GM21619 (cell line): ENCODE measurements at regions not wholly inside any gene's neighbourhood (a gene's known extent, or its start where the extent isn't known, plus 50 kb on each side); places are given as distances from the start of the nearest gene placed in this dataset.
"Not testable (repeated sequence)": the region's sequence is repeated elsewhere in the genome, so short reads cannot be mapped to it uniquely, and the experiment has no call there.

Experiments
- ATAC-seq: cut with Tn5 transposase; IDR thresholded peaks from one replicate; pipeline ENCODE4 v1.9.1; 2021; ENCODE audit not compliant: unreplicated experiment

DNA sequence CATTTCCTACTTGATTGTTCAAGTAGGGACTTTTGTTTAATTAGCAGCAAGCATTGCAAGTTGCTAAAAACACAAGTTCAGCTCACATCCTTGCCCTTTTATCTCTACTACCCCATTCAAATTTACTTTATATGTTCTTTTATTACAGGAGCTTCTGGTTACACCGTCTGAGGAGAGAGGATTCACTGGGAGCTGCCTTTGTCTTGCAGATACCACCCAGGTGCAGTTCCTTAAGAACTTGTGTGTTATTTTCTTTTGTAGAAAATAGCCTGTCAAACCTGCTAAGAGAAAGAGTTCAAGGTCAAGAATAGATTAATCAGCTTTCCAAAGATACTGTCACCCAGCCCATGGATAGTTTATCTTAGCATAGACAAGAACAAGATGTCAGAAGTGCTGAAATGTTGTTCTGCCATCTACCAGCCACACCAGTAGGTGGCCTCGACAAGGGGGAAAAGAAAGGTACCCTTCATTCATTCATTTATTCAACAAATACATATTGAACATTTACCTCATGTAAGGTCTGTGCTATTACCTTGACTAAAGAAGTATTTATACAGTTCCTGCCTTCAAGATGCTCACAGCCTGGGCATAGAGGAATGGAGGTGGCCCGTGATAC, 750.3 kb downstream of the MAT2B start:
- no peak for ATAC-seq

DNA sequence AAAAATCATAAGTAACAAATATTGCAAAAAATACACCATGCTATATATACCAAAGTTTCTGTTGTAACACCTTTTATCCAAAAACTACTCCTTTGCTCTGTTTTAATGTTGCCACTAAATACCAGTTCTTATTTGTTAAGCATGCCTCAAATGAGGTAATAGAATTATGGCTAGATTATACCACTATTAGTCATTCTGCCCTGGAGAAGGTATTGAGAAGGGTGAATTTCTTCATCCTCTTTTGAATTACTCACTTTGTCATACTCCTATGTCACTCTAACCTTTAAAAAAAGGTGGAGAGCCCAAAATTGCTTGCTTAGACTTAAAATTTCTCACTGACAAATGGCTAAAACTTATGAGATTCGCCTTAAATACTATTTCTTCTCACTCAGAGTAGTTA, 750.9 kb downstream of the MAT2B start:
- ATAC-seq, result no peak

DNA sequence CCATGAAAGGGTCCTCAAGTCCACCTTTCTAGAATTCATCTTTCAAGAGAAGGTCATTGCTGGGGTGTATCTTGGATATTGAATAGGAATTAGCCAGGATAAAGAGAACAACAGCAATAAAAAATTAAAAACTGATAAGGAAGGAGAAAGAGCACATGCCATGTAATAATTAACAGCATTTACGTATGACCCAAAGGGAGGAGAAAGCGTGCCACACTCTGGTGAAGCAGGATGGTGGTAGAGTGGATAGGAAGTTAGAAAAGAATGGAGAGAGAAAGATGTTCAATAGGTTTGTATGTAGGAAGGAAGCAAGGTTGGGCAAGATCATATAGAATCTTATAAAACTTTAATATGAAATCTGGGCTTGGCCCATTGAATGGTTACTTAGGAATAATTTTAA, 751.5 kb downstream of the MAT2B start:
- no peak for ATAC-seq

DNA sequence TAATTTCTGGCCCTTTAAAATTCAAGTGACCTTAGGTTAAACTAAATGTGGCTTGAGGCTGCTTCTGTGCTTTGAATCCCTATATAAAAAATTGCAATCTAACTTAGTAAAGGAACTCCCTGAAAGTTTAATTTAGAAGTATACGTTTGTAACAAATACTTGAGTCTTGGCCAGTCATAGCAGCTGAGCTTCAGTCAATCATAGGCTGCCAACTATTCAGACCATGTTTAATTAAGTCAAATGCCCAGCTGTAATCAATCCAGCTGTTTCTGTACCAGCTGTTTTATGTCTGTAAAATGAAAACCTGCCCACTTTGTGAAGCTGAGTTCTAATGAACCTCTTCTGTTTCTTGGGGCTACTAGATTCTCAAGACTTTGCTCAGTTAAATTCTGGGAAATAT, 760.1 kb downstream of the MAT2B start:
- no peak for ATAC-seq

DNA sequence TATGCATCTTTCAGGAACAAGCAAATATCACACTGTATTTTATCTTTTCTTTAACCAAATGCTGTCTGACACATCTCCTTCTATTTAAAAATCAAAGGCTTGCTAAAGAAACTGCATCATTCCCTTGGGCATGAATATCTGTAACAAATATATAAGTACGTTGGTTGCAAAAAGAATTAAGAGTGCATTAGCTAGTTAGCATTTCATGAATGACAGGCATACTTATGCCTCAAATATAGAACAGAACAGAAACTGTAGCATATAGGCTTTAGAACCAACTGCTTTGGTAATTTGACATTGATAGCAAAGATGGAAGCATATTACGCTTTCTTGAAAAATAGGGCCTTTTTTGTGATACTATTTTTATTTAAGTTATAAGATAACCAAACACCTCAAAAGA, 761.2 kb downstream of the MAT2B start:
- ATAC-seq, result no peak

DNA sequence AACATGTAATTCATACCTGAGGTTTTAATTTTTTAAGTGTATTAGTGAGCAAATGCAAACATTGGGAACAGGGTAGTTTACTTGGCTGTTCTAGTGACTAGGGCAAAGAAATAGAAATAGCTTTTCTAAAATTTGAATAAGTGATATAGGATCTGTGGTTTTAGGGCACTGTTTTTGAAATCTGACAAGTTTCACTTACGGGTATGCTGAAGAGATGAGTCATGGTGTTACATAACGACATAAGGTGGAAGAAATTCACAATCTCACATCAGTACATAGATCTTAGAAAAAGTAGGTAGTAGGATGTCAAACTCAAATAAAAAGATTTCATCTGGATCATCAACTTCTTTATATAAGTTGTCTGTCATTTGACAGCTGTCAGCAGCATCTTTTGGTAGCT, 772.3 kb downstream of the MAT2B start:
- no peak for ATAC-seq

DNA sequence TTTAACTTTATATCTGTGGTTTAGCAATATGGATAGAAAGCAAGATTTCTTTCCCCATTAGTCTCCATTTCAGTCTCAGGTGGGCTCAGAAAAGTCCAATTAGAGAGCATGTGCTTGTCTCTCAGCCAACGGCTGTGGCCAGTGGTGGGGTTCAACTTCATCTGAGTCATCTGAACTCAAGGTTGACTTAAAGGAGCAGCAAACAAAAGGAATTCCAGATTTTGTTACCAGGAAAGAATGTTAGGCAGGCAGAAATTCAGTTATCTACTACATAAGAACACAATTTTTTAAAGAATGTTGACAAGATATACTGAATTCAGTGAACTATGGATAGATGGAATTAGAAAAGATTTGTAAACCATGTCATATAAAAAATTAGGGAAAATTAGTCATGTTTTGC, 784.1 kb downstream of the MAT2B start:
- ATAC-seq, result no peak

DNA sequence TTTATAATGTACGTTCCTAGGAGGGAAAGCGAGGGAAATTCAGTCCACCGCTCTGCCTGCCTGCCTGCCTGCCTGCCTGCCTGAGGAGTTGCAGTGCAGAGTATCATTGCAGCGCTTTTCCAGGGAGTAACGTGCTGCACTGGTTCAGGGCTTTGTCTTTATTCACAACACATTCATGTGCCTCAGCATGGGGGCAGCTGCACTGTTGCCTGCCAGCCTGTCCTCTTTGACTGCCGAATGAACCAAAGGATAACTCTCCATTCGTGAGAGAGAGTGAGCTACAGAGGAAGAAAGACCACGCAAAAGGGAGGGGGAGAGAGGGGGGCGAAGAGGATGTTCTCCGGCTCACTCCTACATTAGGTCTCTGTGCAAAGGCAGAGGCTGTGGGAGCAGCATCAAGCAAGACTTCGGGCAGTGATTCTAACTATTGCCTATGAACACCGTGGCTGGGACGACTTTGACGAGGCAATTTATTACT, 791.2 kb downstream of the MAT2B start:
- no peak for ATAC-seq

DNA sequence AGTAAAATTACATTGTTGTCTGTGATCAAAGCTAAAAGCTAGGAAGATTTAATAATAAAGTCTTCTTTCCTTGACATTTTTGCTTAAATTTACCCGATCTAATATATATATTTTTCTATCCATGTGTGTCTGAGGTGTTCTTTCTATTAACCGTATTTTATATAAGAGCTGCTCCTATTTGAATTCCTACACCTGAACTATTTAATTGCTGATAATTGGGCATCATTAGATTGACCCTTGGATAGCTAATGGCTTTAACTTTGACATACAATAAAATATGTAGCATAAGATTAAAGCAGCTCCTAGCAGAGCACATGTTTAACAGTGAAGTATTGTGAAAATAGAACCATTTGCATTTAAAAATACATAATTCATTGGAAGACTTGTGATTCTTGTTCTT, 792.7 kb downstream of the MAT2B start:
- no peak for ATAC-seq

DNA sequence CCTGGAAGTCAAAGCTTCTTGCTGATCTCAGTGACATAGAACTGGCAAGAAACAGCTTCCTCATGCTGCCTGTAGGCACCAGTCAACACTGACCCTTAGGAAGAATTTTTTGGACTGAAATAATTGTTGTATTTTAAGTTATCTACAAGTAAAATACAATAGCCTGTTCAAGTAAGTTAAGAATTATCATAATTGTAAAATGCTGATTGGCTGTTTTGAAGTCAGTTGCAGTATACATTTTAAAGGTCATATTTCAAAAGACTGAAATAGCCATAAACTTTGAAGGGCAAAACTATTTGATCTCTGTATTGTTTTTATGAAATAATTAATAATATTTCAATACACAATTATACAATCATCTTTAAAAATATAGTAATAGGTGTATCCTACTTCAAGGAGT, 794.9 kb downstream of the MAT2B start:
- no peak for ATAC-seq

DNA sequence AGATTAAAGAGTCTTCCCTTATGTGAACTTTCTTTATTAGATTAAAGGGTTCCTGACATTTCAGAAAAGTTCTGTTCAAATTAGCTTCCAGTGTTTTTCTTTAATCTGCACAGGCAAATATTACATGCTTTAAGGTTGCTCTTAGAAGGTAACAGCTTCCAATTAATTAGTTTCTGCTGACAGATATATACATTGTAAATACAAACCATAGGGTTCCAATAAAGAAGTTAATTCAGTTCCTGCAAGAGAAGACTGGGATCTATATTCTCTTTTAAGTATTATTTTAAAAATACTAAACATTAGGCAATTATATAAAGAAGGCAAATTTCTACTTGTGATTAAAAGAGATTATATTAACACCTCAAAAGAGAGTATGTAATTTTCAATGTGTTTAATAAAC, 795.7 kb downstream of the MAT2B start:
- ATAC-seq, result no peak

DNA sequence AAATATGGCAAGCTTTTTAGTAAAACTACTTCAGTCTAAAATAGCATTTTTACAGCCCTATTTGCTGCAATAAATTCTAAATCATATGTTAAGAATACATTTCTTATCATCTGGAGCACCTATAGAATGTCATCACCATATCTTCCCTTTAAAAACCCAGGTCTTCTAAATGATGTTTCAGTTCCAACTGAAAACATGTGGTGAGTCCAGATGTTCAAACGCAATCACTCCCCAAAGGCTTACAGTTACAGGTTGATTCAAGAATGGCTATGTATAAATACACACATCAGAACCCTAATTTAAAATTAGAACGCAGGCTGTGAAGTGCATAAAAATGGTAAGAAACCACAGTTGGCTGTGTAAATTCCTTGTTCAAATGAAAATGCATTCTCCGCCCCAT, 796.3 kb downstream of the MAT2B start:
- ATAC-seq, result no peak

DNA sequence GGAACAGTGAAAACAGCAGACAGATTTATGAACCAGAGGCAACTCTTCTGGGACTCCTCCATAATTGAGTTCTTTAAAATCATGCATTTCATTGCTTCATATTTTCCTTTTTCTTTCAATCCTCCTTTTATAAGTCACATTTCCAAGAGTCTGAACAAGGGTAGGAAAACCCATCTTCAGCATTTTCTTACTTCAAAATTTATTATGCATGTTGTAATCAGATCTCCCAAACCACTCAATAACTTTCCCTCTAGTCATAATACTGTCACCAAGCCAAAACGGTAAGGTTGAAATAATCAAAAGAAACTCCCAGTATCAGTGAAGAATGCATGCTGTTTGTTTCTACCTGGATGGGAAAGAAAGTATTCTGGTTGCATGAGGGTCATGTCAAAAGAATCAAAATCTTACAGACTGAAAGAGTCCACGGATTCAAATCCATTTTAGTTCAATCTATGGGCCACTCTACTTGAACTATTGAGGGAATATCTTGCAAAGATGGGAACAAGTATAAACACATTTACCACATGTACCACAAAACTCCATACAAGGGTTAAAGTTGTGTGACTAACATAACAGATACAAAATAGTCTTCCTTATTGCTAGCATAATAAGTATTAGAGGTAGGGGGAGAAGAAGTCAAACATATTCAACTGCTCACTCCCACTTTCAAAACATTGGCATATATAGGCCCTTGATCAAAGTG, 797.3 kb downstream of the MAT2B start:
- no peak for ATAC-seq

DNA sequence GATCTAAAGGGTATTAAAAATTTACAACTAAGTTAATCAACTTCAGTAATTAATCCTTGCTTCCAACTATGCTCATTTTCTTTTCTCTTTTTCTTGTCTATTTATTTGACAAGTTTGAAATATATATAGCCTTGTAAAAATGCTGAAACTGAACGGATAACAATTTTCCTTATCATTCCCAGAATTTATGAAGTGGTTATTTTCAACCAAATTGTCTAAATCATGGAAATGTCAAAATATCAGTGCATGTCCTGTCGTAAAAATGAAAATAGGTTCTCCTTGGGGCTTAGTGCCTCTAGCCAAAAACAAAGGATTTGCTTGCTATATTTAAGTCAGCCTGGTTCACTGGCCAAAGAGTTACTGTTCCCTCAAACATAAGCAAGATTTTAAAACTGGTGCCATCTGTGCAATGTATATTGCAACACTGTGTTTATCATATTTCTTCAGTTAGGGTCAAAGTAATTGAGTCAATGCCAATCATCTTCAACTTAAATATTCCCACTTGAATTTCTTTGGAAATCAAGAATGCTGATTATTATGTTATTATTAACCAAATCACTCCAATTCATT, 798.3 kb downstream of the MAT2B start:
- no peak for ATAC-seq

DNA sequence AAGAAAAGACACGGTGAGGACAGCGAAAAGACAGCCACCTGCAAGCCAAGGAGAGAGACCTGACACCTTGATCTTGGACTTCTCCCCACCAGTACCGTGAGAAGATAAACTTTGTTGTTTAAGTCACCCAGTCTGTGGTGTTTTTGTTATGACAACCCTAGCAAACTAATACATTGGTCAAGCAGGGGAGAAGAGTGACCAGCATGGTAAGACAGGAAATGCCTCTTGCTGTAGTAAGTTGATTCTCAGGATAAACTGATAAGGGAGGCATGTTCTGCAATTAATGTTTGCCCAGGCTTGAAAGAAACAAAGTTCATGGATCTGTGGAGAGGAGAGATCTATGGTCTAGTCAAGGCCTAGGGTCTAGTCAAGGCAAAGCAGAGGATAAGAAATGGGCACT, 801.2 kb downstream of the MAT2B start:
- ATAC-seq, result no peak

DNA sequence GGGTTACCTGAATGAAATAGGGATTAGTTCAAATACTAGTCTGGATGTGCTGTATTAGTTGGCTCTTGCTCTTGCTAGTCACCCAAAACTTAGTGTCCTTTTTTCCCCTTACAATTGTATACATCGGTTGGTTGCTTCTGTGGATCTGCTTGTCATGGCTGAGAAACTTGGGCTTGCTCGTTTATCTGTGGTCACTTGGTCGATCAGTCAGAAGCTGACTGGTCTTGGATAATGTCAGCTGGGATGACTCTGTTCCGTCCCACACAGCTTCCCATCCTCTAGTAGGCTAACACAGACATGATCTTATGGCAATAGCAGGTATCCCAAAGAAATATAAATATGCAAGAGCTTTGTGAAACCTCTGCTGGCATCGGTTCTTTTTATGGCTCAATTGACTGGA, 807.4 kb downstream of the MAT2B start:
- ATAC-seq, result no peak

DNA sequence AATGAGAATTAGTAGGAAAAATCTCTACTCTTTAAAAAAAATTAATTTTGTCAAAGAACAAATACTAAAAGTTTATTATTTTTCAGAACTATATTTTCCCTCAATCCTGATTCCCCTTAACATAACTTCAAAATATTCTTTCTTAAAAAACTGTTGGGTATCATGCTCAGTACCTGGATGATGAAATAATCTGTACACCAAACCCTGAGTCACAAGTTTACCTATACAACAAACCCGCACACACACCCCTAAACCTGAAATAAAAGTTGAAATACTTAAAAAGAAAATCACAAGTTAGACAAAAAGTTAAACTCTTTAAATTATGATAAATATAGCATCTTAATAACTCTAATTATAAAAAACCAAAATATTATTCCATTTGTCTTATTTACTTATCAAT, 812.3 kb downstream of the MAT2B start:
- no peak for ATAC-seq

DNA sequence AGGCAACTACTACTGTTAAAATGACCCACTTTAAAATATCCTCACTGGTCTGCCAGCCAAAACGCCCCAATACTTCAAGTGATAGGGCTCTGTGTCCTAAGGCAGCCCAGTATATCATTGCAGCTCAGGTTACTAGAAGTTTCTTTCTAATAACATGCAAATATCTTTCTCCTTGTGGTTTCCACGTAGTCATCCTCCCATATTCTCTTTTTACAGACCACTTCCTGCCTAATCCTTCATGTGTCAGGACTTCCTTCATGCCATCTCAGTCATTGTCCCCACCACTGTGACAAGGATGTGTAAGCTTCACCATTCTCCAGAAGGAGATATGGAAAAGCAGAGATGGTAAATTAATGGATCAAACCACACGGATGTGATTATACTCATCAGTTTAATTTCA, 813.7 kb downstream of the MAT2B start:
- no peak for ATAC-seq

DNA sequence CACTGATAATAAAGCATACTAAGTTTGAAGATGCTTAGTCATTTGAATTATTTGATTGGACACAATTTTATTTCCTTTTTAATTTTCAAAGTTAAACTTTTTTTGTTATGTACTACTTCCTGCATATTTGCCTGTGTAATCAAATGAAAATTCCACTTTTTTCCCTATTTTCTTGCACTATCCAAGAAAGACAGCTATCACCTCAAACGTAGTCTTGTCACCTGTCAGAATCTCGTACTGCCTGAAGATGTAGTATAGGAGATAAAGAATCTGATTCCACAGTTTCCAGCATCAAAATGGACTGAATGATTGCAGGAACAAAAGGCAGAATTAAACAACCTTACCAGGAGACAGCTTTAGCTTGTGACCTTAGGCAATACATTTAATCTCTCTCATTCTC, 818.8 kb downstream of the MAT2B start:
- ATAC-seq, result no peak

DNA sequence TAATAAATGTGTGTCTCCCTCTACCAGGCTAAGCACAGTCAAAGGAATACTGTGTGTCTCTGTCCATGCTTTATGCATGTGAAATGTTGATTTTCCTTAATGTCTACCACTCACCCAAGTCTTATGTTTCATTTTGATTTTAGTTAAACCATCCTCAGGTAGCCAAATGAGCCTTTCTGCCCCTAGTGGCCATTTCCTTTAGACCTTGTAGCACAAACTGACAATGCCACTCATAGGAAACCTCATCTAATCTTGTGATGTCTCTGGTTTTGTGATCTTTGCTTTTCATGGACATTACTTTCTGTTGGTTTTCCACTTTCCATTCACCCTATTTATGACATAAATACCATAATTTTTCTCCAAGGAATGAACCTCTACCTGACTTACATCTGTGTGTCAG, 820.8 kb downstream of the MAT2B start:
- peak; percentile 58 for ATAC-seq

DNA sequence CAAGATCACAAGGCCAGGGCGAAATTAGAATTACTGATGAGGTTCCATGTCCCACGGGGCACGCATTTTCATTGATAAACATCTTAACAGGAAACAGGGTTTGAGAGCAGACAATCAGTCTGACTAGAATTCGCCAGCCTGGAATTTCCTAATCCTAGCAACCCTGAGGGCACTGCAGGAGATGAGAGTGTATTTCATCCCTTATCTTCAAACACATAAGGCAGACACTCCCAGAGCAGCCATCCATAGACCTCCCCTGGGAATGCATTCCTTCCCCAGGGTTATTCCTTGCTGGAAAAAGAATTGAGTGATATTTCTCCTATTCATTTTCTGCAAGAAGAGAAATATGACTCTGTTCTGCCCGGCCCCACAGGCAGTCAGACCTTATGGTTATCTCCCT, 821.7 kb downstream of the MAT2B start:
- ATAC-seq, result not testable (repeated sequence)

DNA sequence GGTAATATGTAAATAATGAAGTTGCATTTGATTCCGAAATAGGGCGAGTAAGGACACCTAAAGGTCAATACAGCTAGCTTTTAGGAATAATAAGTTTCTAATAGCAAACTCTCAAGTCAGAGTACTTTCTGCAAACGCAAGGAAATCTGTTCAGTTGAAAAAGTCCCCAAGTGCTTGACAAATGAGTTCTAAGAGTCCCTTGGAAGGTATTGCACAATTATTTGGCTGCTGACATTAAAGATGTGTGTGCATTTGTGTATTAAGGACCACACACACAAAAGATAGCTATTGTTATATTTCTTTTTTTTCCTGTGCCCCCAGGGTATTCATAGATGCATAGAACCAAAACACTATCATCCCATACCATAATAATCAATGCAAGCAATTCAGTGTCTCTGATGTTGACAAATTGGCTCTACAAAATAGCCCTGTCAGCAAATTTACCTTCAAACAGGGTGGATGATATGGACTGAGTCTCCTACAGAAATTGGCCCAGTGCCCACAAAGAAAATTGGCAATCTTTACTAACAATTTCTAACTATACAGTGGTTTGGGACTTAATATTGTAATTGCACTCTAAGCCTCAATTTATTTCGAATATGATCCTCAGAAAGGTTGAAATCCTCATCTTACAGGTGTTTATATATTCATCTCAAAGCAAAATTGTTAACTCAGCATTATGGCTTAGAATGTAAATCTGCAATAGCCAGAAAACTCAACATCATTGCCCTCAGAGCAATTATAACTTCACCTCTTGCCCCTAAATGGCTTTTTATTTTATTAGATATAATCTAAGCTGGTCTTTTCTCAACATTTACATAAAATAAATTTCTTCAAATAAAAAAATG, 827.2 kb downstream of the MAT2B start:
- ATAC-seq, result no peak
